NCI-H226 (cell line): ENCODE measurements at regions not wholly inside any gene's neighbourhood (a gene's known extent, or its start where the extent isn't known, plus 50 kb on each side); places are given as distances from the start of the nearest gene placed in this dataset.
"Not testable (repeated sequence)": the region's sequence is repeated elsewhere in the genome, so short reads cannot be mapped to it uniquely, and the experiment has no call there.

ENCODE experiments used
- DNase-seq: peaks from one replicate; pipeline ENCODE4 v3.0.0-alpha.2; 2015

DNA sequence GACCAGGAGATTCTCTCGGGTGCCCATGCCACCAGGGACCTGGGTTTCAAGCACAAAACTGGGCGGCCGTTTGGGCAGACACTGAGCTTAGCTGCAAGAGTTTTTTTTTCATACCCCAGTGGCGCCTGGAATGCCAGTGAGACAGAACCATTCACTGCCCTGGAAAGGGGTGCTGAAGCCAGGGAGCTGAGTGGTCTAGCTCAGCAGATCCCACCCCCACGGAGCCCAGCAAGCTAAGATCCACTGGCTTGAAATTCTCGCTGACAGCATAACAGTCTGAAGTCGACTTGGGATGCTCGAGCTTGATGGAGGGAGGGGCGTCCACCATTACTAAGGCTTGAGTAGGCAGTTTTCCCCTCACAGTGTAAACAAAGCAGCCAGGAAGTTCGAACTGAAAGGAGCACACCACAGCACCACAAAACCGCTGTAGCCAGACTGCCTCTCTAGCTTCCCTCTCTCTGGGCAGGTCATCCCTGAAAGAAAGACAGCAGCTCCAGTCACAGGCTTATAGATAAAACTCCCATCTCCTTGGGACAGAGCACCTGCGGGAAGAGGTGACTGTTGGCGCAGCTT is 157.7 kb downstream of the GIPC2 start:
- not testable (repeated sequence) for DNase-seq

DNA sequence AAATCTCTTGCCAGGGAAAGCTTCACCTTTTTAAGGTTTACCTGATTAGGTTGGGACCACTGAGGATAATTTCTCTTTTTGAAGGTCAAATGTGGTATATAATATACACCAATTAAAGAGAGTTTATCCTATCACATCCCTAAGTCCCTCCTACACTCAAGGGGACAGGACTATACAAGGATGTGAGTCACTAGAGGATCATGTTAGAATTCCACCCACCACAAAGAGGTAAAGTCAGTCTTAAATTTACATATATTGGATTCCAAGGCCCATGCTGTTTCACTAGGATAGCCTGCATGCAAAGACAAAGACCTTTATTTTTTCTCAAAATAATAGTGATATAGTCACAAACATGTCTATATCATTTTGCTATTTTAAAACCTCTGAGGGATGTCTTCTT is 164.4 kb downstream of the GIPC2 start:
- DNase-seq: no peak

GRCh38 chr1:78211483-78212092 is 165.8 kb downstream of the GIPC2 start:
- DNase-seq: no peak

DNA sequence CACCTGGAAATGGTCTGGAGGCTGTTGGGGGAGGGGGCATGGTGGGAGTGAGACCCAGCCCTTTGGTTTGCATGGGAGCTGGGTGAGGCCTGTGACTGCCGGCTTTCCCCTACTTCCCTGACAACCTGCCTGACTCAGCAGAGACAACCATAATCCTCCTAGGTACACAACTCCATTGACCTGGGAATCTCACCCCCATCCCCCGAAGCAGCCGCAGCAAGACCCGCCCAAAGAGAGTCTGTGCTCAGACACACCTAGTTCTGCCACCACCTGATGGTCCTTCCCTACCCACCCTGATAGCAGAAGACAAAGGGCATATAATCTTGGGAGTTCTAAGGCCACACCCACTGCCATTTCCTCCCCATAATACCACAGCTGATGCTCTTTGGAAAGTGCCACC is 168.6 kb downstream of the GIPC2 start:
- no peak for DNase-seq

- DNase-seq: no peak
Measured at GRCh38 chr1:78222225-78222959, 176.6 kb downstream of the GIPC2 start.

DNA sequence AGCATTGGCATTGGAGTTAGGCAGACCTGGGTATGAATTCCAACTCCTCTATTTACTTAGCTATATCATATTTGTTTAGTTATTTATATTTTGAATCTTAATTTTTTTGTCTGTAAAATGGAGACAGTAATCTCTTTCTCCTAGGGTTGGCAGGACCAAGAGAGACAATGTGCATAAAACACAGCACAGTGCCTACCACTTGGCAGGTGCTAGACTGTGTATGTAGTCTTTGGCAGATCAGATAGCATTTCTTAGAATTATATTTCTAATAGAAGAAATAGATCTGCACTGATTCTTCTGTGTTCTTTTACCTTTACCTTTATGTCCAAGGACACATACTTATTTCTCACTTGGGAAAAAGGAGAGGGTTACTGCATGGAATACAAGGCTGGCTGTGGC is 177.2 kb downstream of the GIPC2 start:
- DNase-seq: no peak

- no peak for DNase-seq
Measured at GRCh38 chr1:78223417-78224215, 177.8 kb downstream of the GIPC2 start.

- DNase-seq: no peak
Measured at GRCh38 chr1:78224246-78224785, 178.6 kb downstream of the GIPC2 start.

GRCh38 chr1:78224861-78225552 is 179.2 kb downstream of the GIPC2 start:
- DNase-seq: peak; percentile 40

GRCh38 chr1:78226784-78227183 is 181.0 kb downstream of the GIPC2 start:
- no peak for DNase-seq

- DNase-seq: no peak
Measured at GRCh38 chr1:78227705-78228635, 182.2 kb downstream of the GIPC2 start.

DNA sequence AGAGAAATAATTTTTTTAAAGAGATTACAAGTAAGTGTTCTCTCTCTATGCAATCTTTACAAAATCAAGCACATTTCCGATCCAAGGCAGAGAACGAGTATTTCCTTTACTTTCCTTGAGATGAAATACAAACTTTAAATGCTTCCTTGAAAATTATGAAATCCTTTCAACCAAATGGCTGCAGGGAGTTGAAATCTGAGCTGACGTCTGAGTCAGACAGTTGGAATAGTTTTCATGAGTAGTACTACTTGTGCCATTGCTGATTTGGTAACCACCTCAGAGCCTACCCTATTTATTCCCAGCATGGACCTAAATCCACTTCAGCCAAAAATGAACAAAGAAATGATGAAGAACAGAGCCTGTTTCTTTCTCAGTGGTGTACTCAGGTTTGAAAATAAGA is 183.6 kb downstream of the GIPC2 start:
- DNase-seq: peak; percentile 76

DNA sequence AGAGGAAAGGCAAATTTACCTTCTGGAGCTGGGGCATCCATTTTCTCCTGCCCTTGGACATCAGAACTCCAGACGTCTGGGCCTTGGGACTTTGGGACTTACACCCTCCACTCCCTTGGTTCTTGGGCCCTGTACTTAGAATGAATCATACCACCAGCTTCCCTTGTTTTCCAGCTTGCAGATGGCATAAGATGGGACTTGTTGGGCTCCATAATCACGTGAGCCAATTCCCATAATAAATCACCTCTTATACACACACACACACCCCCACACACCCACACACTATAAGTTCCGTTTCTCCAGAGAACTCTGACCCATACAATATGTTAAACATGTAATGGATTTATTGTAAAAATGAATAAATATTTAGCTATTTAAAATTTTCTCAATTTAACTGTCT is 185.7 kb downstream of the GIPC2 start:
- no peak for DNase-seq

- DNase-seq: no peak
Measured at GRCh38 chr1:78231894-78232293, 186.1 kb downstream of the GIPC2 start.

DNA sequence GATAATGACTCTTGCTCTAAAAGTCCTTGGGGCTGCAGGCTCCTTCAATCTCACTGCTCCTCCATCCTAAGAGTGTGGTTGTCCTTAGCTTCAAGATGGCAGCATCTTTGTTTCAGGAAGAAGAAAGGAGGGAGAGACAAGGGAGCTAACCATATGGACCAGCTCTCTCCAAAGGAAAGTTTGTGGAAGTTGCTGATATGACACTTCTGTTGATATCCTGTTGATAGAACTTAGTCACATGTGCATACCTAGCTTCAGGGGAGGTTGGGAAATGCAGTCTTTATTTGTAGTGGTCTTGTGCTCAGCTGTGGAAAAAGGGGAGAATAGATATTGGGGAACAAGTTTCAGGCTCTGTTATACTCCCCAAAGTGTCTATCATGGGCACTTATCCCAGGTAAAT is 186.9 kb downstream of the GIPC2 start:
- no peak for DNase-seq

DNA sequence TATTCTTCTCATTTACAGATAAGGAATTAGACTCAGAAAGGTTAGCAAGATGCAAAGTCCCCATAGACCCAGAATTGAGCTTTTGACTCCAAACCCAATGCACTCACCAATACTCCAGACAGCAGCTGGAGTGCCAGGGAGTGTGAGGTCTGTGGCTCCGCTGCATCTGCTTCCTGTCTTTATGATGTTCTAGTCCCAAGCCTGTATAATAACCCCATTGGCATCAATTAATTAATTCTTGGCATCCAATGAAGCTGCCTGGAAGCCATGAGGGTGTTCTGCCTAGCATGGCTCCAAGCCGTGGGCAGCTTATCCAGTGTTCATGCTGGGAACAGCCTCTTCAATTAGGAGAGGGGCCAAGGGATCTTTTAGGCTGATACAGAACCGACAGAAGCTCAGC is 188.7 kb downstream of the GIPC2 start:
- no peak for DNase-seq

DNA sequence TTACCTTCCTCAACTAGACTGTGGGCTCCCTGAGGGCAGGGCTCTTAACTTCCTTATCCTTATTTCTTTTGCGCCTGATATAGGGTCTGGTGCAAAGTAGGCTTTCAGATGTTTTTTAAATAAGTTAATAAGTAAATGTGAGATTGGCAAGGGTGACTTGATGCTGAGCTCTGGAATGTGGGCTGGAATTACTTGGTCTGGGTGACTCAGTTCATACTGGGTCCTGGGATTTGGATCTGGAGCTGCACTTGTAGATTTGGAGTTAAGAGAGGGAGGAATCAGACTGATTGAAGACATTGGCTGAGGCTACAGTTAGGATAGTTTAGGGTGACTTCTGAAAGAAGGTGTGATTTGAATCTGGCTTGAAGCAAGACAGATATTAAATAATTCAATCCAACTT is 190.9 kb downstream of the GIPC2 start:
- peak; percentile 46 for DNase-seq

- peak; percentile 67 for DNase-seq
Measured at GRCh38 chr1:78237364-78237916, 191.7 kb downstream of the GIPC2 start.

DNA sequence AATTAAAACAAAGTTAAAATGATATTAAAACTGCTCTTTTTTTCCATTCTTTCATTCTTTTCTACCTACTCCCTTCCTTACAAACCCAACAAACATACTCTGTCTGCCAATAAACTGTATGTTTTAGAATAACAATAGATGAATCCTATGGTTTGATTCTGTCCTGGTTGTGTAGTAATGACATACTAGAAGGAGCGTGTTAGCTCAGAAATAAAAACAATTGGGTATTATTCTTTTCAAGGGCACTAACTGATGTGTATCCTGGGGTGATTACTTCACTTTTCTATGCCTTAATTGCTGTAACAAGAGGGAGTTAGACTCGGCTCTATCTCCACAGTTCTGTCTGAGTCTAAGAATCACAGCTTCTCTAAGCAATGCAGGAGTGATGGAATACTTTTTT is 194.4 kb downstream of the GIPC2 start:
- no peak for DNase-seq

- DNase-seq: no peak
Measured at GRCh38 chr1:78240755-78241154, 195.0 kb downstream of the GIPC2 start.

DNA sequence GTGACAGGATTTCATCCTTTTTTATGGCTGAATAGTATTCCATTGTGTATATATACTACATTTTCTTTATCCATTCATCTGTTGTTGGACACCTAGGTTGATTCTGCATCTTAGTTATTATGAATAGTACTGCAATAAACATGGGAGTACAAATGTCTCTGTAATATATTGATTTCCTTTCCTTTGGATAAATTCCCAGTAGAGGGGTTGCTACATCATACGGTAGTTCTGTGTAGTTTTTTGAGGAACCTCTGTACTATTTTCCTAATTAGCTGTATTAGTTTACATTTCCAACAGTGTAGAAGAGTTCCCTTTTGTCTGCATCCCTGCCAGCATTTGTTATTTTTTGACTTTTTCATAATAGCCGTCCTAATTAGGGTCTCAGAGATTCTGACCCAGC is 201.3 kb downstream of the GIPC2 start:
- DNase-seq: no peak
